GM23338 (cell line): ENCODE measurements at regions not wholly inside any gene's neighbourhood (a gene's known extent, or its start where the extent isn't known, plus 50 kb on each side); places are given as distances from the start of the nearest gene placed in this dataset.

Experiments used
- ATAC-seq: fragments of 200-7000 bp; cut with Tn5 transposase; 3 replicates; pipeline ENCODE4 v1.9.1; 2020
- DNase-seq: peaks from one replicate; pipeline ENCODE4 v3.0.0-alpha.2; 2015; ENCODE audit warnings: low spot score
- H2AFZ ChIP-seq: fragments of 200-600 bp; sonication (generic); 2 replicates; pipeline ENCODE4 v1.8.0; 2016; ENCODE audit warnings: antibody characterized with exemption, mild to moderate bottlenecking, moderate library complexity
- H3F3A ChIP-seq: fragments of 200-600 bp; sonication (generic); replicated peaks from 2 replicates; pipeline ENCODE4 v1.8.0; 2017; ENCODE audit warnings: antibody characterized with exemption, mixed run types, low read depth
- H3K27ac ChIP-seq: fragments of 200-600 bp; sonication (generic); 2 replicates; pipeline ENCODE4 v1.6.1; 2016; ENCODE audit warnings: low read depth
- H3K27me3 ChIP-seq: fragments of 200-600 bp; sonication (generic); 2 replicates; pipeline ENCODE4 v1.8.0; 2016; ENCODE audit warnings: mild to moderate bottlenecking, mixed run types, moderate library complexity; ENCODE audit not compliant: insufficient read depth
- H3K36me3 ChIP-seq: fragments of 200-600 bp; sonication (generic); 2 replicates; pipeline ENCODE4 v1.8.0; 2016; ENCODE audit warnings: mild to moderate bottlenecking; ENCODE audit not compliant: insufficient read depth
- H3K4me1 ChIP-seq: fragments of 200-600 bp; sonication (generic); 2 replicates; pipeline ENCODE4 v1.8.0; 2016; ENCODE audit warnings: mild to moderate bottlenecking, moderate library complexity; ENCODE audit not compliant: insufficient read depth
- H3K4me2 ChIP-seq: fragments of 200-600 bp; sonication (generic); 2 replicates; pipeline ENCODE4 v1.7.1; 2017; ENCODE audit warnings: mixed run types
- H3K4me3 ChIP-seq: fragments of 200-600 bp; sonication (generic); 2 replicates; pipeline ENCODE4 v1.6.1; 2016; ENCODE audit warnings: mixed run types
- H3K79me2 ChIP-seq: fragments of 200-600 bp; sonication (generic); replicated peaks from 2 replicates; pipeline ENCODE4 v1.8.0; 2017; ENCODE audit warnings: mild to moderate bottlenecking; ENCODE audit not compliant: insufficient read depth
- H3K9me2 ChIP-seq: fragments of 200-600 bp; sonication (generic); 2 replicates; pipeline ENCODE4 v1.8.0; 2017; ENCODE audit not compliant: insufficient read depth
- H4K20me1 ChIP-seq: fragments of 200-600 bp; sonication (generic); replicated peaks from 2 replicates; pipeline ENCODE4 v1.8.0; 2017; ENCODE audit warnings: mild to moderate bottlenecking; ENCODE audit not compliant: insufficient read depth
- H3K27ac Mint-ChIP-seq: 2 replicates; pipeline ENCODE4 v1.8.0; 2020; ENCODE audit warnings: inconsistent platforms, mild to moderate bottlenecking, moderate library complexity, mixed read lengths
- H3K27me3 Mint-ChIP-seq: 3 replicates; pipeline ENCODE4 v1.8.0; 2022; ENCODE audit warnings: low read depth, mild to moderate bottlenecking, moderate library complexity, mixed read lengths, inconsistent platforms; ENCODE audit not compliant: insufficient read depth, poor library complexity
- H3K36me3 Mint-ChIP-seq: 3 replicates; pipeline ENCODE4 v1.8.0; 2021; ENCODE audit warnings: low read depth, mild to moderate bottlenecking, inconsistent platforms, moderate library complexity, mixed read lengths
- H3K4me1 Mint-ChIP-seq: 3 replicates; pipeline ENCODE4 v1.8.0; 2020; ENCODE audit warnings: mild to moderate bottlenecking, inconsistent platforms, mixed read lengths
- H3K4me3 Mint-ChIP-seq: 3 replicates; pipeline ENCODE4 v1.8.0; 2021; ENCODE audit warnings: moderate library complexity, mild to moderate bottlenecking, inconsistent platforms, mixed read lengths
- H3K9me3 Mint-ChIP-seq: 3 replicates; pipeline ENCODE4 v1.8.0; 2020; ENCODE audit warnings: moderate library complexity, mild to moderate bottlenecking, inconsistent platforms, mixed read lengths
- EZH2 ChIP-seq: fragments of 200-600 bp; sonication (generic); IDR thresholded peaks from one replicate; pipeline ENCODE4 v1.8.0; 2017; ENCODE audit warnings: antibody characterized with exemption, mild to moderate bottlenecking, low read depth; ENCODE audit not compliant: unreplicated experiment
- EZH2phosphoT487 ChIP-seq: fragments of 200-600 bp; sonication (generic); IDR thresholded peaks from one replicate; pipeline ENCODE4 v1.8.1; 2018; ENCODE audit warnings: antibody characterized with exemption; ENCODE audit not compliant: unreplicated experiment
- JUNB ChIP-seq: IDR thresholded peaks from one replicate; pipeline ENCODE4 v1.6.1; 2016; ENCODE audit warnings: antibody characterized with exemption; ENCODE audit not compliant: unreplicated experiment
- NANOG ChIP-seq: IDR thresholded peaks from 2 replicates; pipeline ENCODE4 v1.6.1; 2016; ENCODE audit warnings: antibody characterized with exemption, borderline replicate concordance
- ZNF331 ChIP-seq: fragments of 250-450 bp; sonication (Bioruptor Pico); IDR thresholded peaks from 2 replicates; pipeline ENCODE4 v1.5.0; 2020; ENCODE audit warnings: low read depth, mild to moderate bottlenecking, moderate library complexity
- TF ChIP-seq, protein P1 (sequence below): fragments of 250-450 bp; sonication (Bioruptor Pico); IDR thresholded peaks from 2 replicates; pipeline ENCODE4 v1.5.0; 2020; ENCODE audit warnings: mild to moderate bottlenecking, moderate library complexity

DNA sequence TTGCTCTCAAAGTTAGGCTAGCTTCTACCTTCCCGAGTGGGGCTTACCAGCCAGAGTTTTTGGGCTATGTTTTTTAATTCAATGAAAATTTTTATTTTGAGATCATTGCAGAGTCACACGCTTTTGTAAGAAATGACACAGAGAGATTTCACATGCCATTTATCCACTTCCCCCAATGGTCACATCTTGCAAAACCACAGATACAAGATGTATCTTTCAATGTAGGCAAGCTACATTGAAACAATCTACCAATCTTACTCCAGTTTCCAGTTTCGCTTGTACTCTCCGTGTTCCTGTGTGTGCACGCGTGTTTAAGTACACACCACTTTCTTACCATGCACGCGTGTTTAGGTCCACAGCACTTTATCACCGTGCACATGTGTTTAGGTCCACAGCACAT lies 89.4 kb upstream of the LEP start (continued):
- TF ChIP-seq, protein P1, sequence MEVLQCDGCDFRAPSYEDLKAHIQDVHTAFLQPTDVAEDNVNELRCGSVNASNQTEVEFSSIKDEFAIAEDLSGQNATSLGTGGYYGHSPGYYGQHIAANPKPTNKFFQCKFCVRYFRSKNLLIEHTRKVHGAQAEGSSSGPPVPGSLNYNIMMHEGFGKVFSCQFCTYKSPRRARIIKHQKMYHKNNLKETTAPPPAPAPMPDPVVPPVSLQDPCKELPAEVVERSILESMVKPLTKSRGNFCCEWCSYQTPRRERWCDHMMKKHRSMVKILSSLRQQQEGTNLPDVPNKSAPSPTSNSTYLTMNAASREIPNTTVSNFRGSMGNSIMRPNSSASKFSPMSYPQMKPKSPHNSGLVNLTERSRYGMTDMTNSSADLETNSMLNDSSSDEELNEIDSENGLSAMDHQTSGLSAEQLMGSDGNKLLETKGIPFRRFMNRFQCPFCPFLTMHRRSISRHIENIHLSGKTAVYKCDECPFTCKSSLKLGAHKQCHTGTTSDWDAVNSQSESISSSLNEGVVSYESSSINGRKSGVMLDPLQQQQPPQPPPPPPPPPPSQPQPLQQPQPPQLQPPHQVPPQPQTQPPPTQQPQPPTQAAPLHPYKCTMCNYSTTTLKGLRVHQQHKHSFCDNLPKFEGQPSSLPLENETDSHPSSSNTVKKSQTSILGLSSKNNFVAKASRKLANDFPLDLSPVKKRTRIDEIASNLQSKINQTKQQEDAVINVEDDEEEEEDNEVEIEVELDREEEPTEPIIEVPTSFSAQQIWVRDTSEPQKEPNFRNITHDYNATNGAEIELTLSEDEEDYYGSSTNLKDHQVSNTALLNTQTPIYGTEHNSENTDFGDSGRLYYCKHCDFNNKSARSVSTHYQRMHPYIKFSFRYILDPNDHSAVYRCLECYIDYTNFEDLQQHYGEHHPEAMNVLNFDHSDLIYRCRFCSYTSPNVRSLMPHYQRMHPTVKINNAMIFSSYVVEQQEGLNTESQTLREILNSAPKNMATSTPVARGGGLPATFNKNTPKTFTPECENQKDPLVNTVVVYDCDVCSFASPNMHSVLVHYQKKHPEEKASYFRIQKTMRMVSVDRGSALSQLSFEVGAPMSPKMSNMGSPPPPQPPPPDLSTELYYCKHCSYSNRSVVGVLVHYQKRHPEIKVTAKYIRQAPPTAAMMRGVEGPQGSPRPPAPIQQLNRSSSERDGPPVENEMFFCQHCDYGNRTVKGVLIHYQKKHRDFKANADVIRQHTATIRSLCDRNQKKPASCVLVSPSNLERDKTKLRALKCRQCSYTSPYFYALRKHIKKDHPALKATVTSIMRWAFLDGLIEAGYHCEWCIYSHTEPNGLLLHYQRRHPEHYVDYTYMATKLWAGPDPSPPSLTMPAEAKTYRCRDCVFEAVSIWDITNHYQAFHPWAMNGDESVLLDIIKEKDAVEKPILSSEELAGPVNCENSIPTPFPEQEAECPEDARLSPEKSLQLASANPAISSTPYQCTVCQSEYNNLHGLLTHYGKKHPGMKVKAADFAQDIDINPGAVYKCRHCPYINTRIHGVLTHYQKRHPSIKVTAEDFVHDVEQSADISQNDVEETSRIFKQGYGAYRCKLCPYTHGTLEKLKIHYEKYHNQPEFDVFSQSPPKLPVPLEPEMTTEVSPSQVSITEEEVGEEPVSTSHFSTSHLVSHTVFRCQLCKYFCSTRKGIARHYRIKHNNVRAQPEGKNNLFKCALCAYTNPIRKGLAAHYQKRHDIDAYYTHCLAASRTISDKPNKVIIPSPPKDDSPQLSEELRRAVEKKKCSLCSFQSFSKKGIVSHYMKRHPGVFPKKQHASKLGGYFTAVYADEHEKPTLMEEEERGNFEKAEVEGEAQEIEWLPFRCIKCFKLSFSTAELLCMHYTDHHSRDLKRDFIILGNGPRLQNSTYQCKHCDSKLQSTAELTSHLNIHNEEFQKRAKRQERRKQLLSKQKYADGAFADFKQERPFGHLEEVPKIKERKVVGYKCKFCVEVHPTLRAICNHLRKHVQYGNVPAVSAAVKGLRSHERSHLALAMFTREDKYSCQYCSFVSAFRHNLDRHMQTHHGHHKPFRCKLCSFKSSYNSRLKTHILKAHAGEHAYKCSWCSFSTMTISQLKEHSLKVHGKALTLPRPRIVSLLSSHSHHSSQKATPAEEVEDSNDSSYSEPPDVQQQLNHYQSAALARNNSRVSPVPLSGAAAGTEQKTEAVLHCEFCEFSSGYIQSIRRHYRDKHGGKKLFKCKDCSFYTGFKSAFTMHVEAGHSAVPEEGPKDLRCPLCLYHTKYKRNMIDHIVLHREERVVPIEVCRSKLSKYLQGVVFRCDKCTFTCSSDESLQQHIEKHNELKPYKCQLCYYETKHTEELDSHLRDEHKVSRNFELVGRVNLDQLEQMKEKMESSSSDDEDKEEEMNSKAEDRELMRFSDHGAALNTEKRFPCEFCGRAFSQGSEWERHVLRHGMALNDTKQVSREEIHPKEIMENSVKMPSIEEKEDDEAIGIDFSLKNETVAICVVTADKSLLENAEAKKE (CRISPR knock-in tag), result no peak
- TF ChIP-seq EZH2 (no peak), NANOG (no peak)

DNA sequence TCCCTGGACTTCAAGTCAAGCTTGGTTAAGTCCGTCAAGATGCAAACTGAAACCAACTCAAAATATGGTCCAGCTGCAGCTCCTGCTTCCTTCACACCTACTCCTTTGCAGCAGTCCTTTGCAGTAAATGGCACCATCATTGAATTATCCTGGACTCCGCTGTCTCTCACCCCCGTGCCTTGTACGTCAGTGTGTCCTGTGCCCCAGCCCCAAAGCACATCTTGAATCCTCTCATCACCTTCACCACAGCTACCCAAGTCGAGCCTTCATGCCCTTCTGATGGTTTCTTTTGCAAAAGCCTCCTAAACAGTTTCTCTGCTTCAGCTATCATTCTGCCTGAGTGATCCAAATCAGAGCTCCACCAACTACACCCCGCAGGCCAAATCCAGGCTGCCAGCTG lies 88.4 kb upstream of the LEP start:
- Histone ChIP-seq H3K27me3 (peaks cover 9% of the 10 kb centered on the region; the same call in 1 of the 2 replicates), H4K20me1 (no peaks in the 10 kb centered on the region), H3K36me3 (no peaks in the 10 kb centered on the region), H3K4me1 (peaks cover 29% of the 10 kb centered on the region), H3K4me2 (no peak overlapping the region), H3K79me2 (no peaks in the 10 kb centered on the region), H3F3A (no peaks in the 10 kb centered on the region), H3K4me3 (no peak overlapping the region), H3K9me2 (no peaks in the 10 kb centered on the region), H2AFZ (no peak overlapping the region), H3K27ac (no peak overlapping the region)
- TF ChIP-seq, protein P1 (CRISPR knock-in tag), result no peak
- TF ChIP-seq JUNB (no peak), EZH2phosphoT487 (no peak), ZNF331 (no peak)
- no peaks in the 10 kb centered on the region for H3K9me3 Mint-ChIP-seq
- DNase-seq (no peak), ATAC-seq (no peak)
- no peaks in the 10 kb centered on the region for H3K36me3 Mint-ChIP-seq
- H3K27me3 Mint-ChIP-seq, result peaks cover 8% of the 10 kb centered on the region
- H3K4me3 Mint-ChIP-seq, result no peak overlapping the region
- no peak overlapping the region for H3K27ac Mint-ChIP-seq
- peaks cover 24% of the 10 kb centered on the region for H3K4me1 Mint-ChIP-seq
